ENCODE measurements at regions not wholly inside any gene's neighbourhood (a gene's known extent, or its start where the extent isn't known, plus 50 kb on each side); places are given as distances from the start of the nearest gene placed in this dataset.

- Mint-ChIP-seq H3K36me3 (ENCODE audit: insufficient read depth) (no peaks in the 10 kb centered on the region), H3K27ac (no peak overlapping the region), H3K27me3 (no peaks in the 10 kb centered on the region), H3K4me1 (ENCODE audit: low read depth) (no peaks in the 10 kb centered on the region), H3K9me3 (ENCODE audit: low read depth) (no peaks in the 10 kb centered on the region), H3K4me3 (ENCODE audit: low read depth) (no peak overlapping the region)
- no peak for TF ChIP-seq CTCF (IDR thresholded peaks at IDR 0.05; ENCODE audit: unreplicated experiment)
- no peak for DNase-seq (ENCODE audit: low spot score, unreplicated experiment)
Observed at GRCh38 chr21:31599013-31599412, 60.5 kb upstream of the SOD1 start.

GRCh38 chr21:31597683-31598082 lies 61.8 kb upstream of the SOD1 start:
- H3K9me3 Mint-ChIP-seq (ENCODE audit: low read depth), result no peaks in the 10 kb centered on the region
- H3K36me3 Mint-ChIP-seq (ENCODE audit: insufficient read depth), result no peaks in the 10 kb centered on the region
- TF ChIP-seq CTCF (IDR thresholded peaks at IDR 0.05; ENCODE audit: unreplicated experiment), result no peak
- no peaks in the 10 kb centered on the region for H3K27me3 Mint-ChIP-seq
- no peak for DNase-seq (ENCODE audit: low spot score, unreplicated experiment)
- H3K27ac Mint-ChIP-seq, result no peak overlapping the region
- H3K4me1 Mint-ChIP-seq (ENCODE audit: low read depth), result no peaks in the 10 kb centered on the region
- no peak overlapping the region for H3K4me3 Mint-ChIP-seq (ENCODE audit: low read depth)

- no peak overlapping the region for H3K27ac Mint-ChIP-seq
- no peak for TF ChIP-seq CTCF (IDR thresholded peaks at IDR 0.05; ENCODE audit: unreplicated experiment)
- H3K4me3 Mint-ChIP-seq (ENCODE audit: low read depth), result no peak overlapping the region
- DNase-seq (ENCODE audit: low spot score, unreplicated experiment), result no peak
- H3K27me3 Mint-ChIP-seq, result no peaks in the 10 kb centered on the region
- no peaks in the 10 kb centered on the region for H3K36me3 Mint-ChIP-seq (ENCODE audit: insufficient read depth)
- no peaks in the 10 kb centered on the region for H3K4me1 Mint-ChIP-seq (ENCODE audit: low read depth)
- no peaks in the 10 kb centered on the region for H3K9me3 Mint-ChIP-seq (ENCODE audit: low read depth)
Observed at GRCh38 chr21:31596055-31596454, 63.4 kb upstream of the SOD1 start.

GRCh38 chr21:31594726-31595125 lies 64.8 kb upstream of the SOD1 start:
- TF ChIP-seq CTCF (IDR thresholded peaks at IDR 0.05; ENCODE audit: unreplicated experiment), result no peak
- DNase-seq (ENCODE audit: low spot score, unreplicated experiment), result no peak
- no peaks in the 10 kb centered on the region for H3K36me3 Mint-ChIP-seq (ENCODE audit: insufficient read depth)
- H3K9me3 Mint-ChIP-seq (ENCODE audit: low read depth), result no peaks in the 10 kb centered on the region
- H3K4me3 Mint-ChIP-seq (ENCODE audit: low read depth), result no peak overlapping the region
- no peak overlapping the region for H3K27ac Mint-ChIP-seq
- H3K4me1 Mint-ChIP-seq (ENCODE audit: low read depth), result no peaks in the 10 kb centered on the region
- H3K27me3 Mint-ChIP-seq, result no peaks in the 10 kb centered on the region

- H3K4me1 Mint-ChIP-seq (ENCODE audit: low read depth), result no peaks in the 10 kb centered on the region
- H3K36me3 Mint-ChIP-seq (ENCODE audit: insufficient read depth), result no peaks in the 10 kb centered on the region
- no peak overlapping the region for H3K4me3 Mint-ChIP-seq (ENCODE audit: low read depth)
- H3K27ac Mint-ChIP-seq, result no peak overlapping the region
- TF ChIP-seq CTCF (IDR thresholded peaks at IDR 0.05; ENCODE audit: unreplicated experiment), result no peak
- no peaks in the 10 kb centered on the region for H3K9me3 Mint-ChIP-seq (ENCODE audit: low read depth)
- no peaks in the 10 kb centered on the region for H3K27me3 Mint-ChIP-seq
- no peak for DNase-seq (ENCODE audit: low spot score, unreplicated experiment)
Observed at GRCh38 chr21:31594279-31594678, 65.2 kb upstream of the SOD1 start.

All from progenitor cell of endocrine pancreas (in vitro differentiated cells).